ENCODE measurements at regions not wholly inside any gene's neighbourhood (a gene's known extent, or its start where the extent isn't known, plus 50 kb on each side); places are given as distances from the start of the nearest gene placed in this dataset.

DNA sequence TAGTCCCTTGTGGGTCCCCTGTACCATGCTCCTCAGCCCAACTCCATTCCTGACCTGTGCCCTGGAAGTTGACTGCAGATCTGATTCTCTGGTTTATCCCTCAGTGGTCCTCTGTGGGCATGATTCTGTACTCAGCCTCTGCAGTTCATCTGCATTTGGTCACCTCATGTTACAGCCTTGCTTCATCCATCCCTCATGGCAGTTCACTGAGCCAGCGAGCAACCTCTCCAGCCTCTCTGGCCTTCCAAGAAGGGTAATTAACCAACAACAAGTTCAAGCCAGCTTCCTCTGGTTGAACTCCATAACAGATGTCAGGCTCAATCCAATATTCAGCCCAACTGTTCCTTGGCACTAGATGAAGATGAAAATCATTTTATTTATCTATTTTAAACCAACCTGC, 509.5 kb downstream of the NTRK3 start:
- Histone ChIP-seq H2BK120ac (replicated peaks; ENCODE audit: low read depth, low read length) (no peak overlapping the region), H3K4me2 (ENCODE audit: insufficient read depth in 1 of 2, low read depth in 2 of 2, low read length in 2 of 2) (no peak overlapping the region), H3K4me1 (replicated peaks in 1 of 4; ENCODE audit: control insufficient read depth in 3 of 4, insufficient read depth in 4 of 4, low read length in 3 of 4) (no peaks in the 10 kb centered on the region), H3K27ac (ENCODE audit: low read depth, low read length) (no peak overlapping the region), H3K9ac (replicated peaks in 1 of 4; ENCODE audit: extremely low read depth in 1 of 4, low read depth in 3 of 4, low read length in 3 of 4) (no peak overlapping the region), H3K23me2 (ENCODE audit: low read depth, low read length) (no peaks in the 10 kb centered on the region), H3K23ac (ENCODE audit: insufficient read length) (no peak overlapping the region), H2BK20ac (ENCODE audit: low read length) (no peak overlapping the region), H3K9me3 (ENCODE audit: insufficient read depth in 2 of 2, low read depth in 1 of 2, low read length in 1 of 2) (no peaks in the 10 kb centered on the region), H3K79me1 (ENCODE audit: low read depth, low read length) (no peaks in the 10 kb centered on the region), H3K79me2 (ENCODE audit: control insufficient read depth in 1 of 2, insufficient read depth in 2 of 2, low read length in 2 of 2) (no peaks in the 10 kb centered on the region), H2AFZ (ENCODE audit: low read length) (no peak overlapping the region), H2BK15ac (ENCODE audit: low read length) (no peak overlapping the region), H2BK5ac (ENCODE audit: low read depth, low read length) (no peak overlapping the region), H3K14ac (ENCODE audit: insufficient read length) (no peak overlapping the region), H4K5ac (ENCODE audit: insufficient read length, low read depth, low read length) (no peak overlapping the region), H3K27me3 (replicated peaks in 1 of 4; ENCODE audit: control insufficient read depth in 3 of 4, extremely low read depth in 1 of 4, insufficient read depth in 3 of 4, low read length in 3 of 4) (no peaks in the 10 kb centered on the region), H3K4ac (replicated peaks; ENCODE audit: insufficient read length, low read depth, low read length) (no peak overlapping the region), H3K18ac (ENCODE audit: extremely low read depth, low read length) (no peak overlapping the region), H4K8ac (ENCODE audit: extremely low read depth, insufficient read depth, low read length) (no peak overlapping the region), H2AK5ac (ENCODE audit: low read depth, low read length) (no peak overlapping the region), H4K91ac (replicated peaks; ENCODE audit: insufficient read length, low read length) (no peak overlapping the region), H3K56ac (replicated peaks; ENCODE audit: insufficient read length, low read depth, low read length) (no peak overlapping the region), H3K36me3 (ENCODE audit: control insufficient read depth in 2 of 4, insufficient read depth in 4 of 4, low read length in 3 of 4) (no peaks in the 10 kb centered on the region), H3K4me3 (ENCODE audit: extremely low read depth in 1 of 4, insufficient read depth in 2 of 4, low read depth in 3 of 4, low read length in 4 of 4) (no peak overlapping the region), H2BK12ac (ENCODE audit: low read depth, low read length) (no peak overlapping the region), H4K20me1 (replicated peaks in 1 of 2; ENCODE audit: control insufficient read depth in 1 of 2, insufficient read depth in 2 of 2, low read length in 2 of 2) (no peaks in the 10 kb centered on the region)
- POLR2A ChIA-PET (ENCODE audit: partially characterized antibody), result no interaction called here
- DNase-seq (ENCODE audit: low read depth in 1 of 2, low spot score in 2 of 2) (no peak), FAIRE-seq (no peak)
- WGBS, 2 experiments (ENCODE audit: extremely low coverage in 1 of 2, insufficient coverage in 1 of 2, insufficient read length in 1 of 2, insufficient replicate concordance in 2 of 2, low coverage in 1 of 2, low lambda C conversion rate in 2 of 2, missing lambda C conversion rate in 1 of 2), result 100% methylated on average over 1 of the region's 1 CpG; no CpG with 5 or more reads in 1 of the 2 experiments
- CTCF ChIA-PET (ENCODE audit: partially characterized antibody), result no interaction called here
- no peak for TF ChIP-seq CTBP2 (IDR thresholded peaks at IDR 0.05; ENCODE audit: borderline replicate concordance, insufficient read depth, insufficient read length, low read length)
